SK-N-SH treated with all-trans-retinoic acid at 6 μM for 48 hours (cell line): ENCODE measurements at regions not wholly inside any gene's neighbourhood (a gene's known extent, or its start where the extent isn't known, plus 50 kb on each side); places are given as distances from the start of the nearest gene placed in this dataset.

ENCODE experiments used
- ATAC-seq: fragments of 200-7000 bp; cut with Tn5 transposase; 3 replicates; pipeline ENCODE4 v1.9.1; 2020; ENCODE audit warnings: mild to moderate bottlenecking, moderate library complexity
- ARNTL ChIP-seq: fragments of 450-650 bp; formaldehyde crosslinking; IDR thresholded peaks from 2 replicates; pipeline ENCODE4 v1.5.0; 2020; ENCODE audit warnings: low read depth, mild to moderate bottlenecking, moderate library complexity, borderline replicate concordance
- BACH2 ChIP-seq: fragments of 250-450 bp; sonication (Bioruptor Pico); IDR thresholded peaks from 2 replicates; pipeline ENCODE4 v1.9.0; 2021; ENCODE audit warnings: mild to moderate bottlenecking, borderline replicate concordance
- CSDC2 ChIP-seq: fragments of 250-450 bp; sonication (Bioruptor Pico); IDR thresholded peaks from 2 replicates; pipeline ENCODE4 v1.5.0; 2020; ENCODE audit warnings: mild to moderate bottlenecking, moderate library complexity
- ESRRG ChIP-seq: fragments of 250-450 bp; sonication (Bioruptor Pico); IDR thresholded peaks from 2 replicates; pipeline ENCODE4 v1.6.1; 2021; ENCODE audit warnings: mild to moderate bottlenecking
- GLIS3 ChIP-seq: fragments of 250-450 bp; sonication (Bioruptor Pico); IDR thresholded peaks from 2 replicates; pipeline ENCODE4 v1.5.0; 2020; ENCODE audit warnings: mild to moderate bottlenecking, moderate library complexity
- ISL1 ChIP-seq: fragments of 250-450 bp; sonication (Bioruptor Pico); IDR thresholded peaks from 2 replicates; pipeline ENCODE4 v2.1.2; 2022; ENCODE audit warnings: mild to moderate bottlenecking, moderate library complexity
- PPARA ChIP-seq: fragments of 250-450 bp; sonication (Bioruptor Pico); IDR thresholded peaks from 2 replicates; pipeline ENCODE4 v1.5.0; 2020; ENCODE audit warnings: mild to moderate bottlenecking, borderline replicate concordance
- RARB ChIP-seq: fragments of 250-450 bp; sonication (Bioruptor Pico); IDR thresholded peaks from 2 replicates; pipeline ENCODE4 v1.8.0; 2021; ENCODE audit warnings: mild to moderate bottlenecking, moderate library complexity
- SNAI2 ChIP-seq: fragments of 250-450 bp; sonication (Bioruptor Pico); IDR thresholded peaks from 2 replicates; pipeline ENCODE4 v1.5.0; 2020; ENCODE audit warnings: mild to moderate bottlenecking, moderate library complexity
- TCF4 ChIP-seq: fragments of 250-450 bp; sonication (Bioruptor Pico); IDR thresholded peaks from 2 replicates; pipeline ENCODE4 v1.8.0; 2021; ENCODE audit warnings: mild to moderate bottlenecking, moderate library complexity, borderline replicate concordance
- TOX ChIP-seq: fragments of 250-450 bp; sonication (Bioruptor Pico); IDR thresholded peaks from 2 replicates; pipeline ENCODE4 v1.8.0; 2021; ENCODE audit warnings: mild to moderate bottlenecking, moderate library complexity, borderline replicate concordance
- ZC3H10 ChIP-seq: fragments of 250-450 bp; sonication (Bioruptor Pico); IDR thresholded peaks from 2 replicates; pipeline ENCODE4 v1.5.1; 2021; ENCODE audit warnings: mild to moderate bottlenecking, moderate library complexity
- ZFP3 ChIP-seq: fragments of 250-450 bp; sonication (Bioruptor Pico); IDR thresholded peaks from 2 replicates; pipeline ENCODE4 v1.5.0; 2020; ENCODE audit warnings: mild to moderate bottlenecking, moderate library complexity
- ZFP30 ChIP-seq: fragments of 450-650 bp; formaldehyde crosslinking; IDR thresholded peaks from 2 replicates; pipeline ENCODE4 v1.5.0; 2022; ENCODE audit warnings: mild to moderate bottlenecking, moderate library complexity
- ZNF565 ChIP-seq: fragments of 450-650 bp; formaldehyde crosslinking; conservative IDR thresholded peaks from 2 replicates; pipeline ENCODE4 v1.5.0; 2020; ENCODE audit warnings: low read depth, mild to moderate bottlenecking, moderate library complexity
- ZNF70 ChIP-seq: fragments of 450-650 bp; formaldehyde crosslinking; IDR thresholded peaks from 2 replicates; pipeline ENCODE4 v1.5.0; 2020; ENCODE audit warnings: mild to moderate bottlenecking, moderate library complexity
- TF ChIP-seq, protein P1 (sequence below): fragments of 250-450 bp; sonication (Bioruptor Pico); IDR thresholded peaks from 2 replicates; pipeline ENCODE4 v1.5.1; 2021; ENCODE audit warnings: mild to moderate bottlenecking, moderate library complexity
- TF ChIP-seq, protein P2 (sequence below): fragments of 250-450 bp; sonication (Bioruptor Pico); IDR thresholded peaks from 2 replicates; pipeline ENCODE4 v1.8.0; 2021; ENCODE audit warnings: low read depth, mild to moderate bottlenecking, moderate library complexity, borderline replicate concordance
- TF ChIP-seq, protein P3 (sequence below): fragments of 250-450 bp; sonication (Bioruptor Pico); IDR thresholded peaks from 2 replicates; pipeline ENCODE4 v1.5.1; 2020; ENCODE audit warnings: low read depth, mild to moderate bottlenecking, moderate library complexity
- TF ChIP-seq, protein P4 (sequence below): fragments of 250-450 bp; sonication (Bioruptor Pico); IDR thresholded peaks from 2 replicates; pipeline ENCODE4 v1.5.0; 2020; ENCODE audit warnings: mild to moderate bottlenecking, moderate library complexity

DNA sequence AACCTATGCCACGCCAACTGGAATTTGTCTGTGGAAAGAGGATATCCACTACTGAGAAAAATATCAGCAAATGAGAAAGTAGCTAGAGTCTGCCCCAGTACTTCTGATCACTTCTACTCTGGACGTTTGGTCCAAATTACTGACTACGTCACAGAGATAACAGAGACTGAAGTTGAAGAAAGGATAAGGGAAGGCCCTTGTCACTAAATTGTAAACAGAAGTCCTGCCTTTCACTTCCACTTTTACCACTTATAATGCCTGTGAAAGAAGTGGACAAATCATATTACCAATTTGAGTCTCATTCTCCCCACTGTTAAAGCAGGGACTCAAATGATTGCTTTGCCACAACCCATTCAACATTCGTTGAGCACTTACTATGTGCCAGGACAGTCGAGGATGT, 173.9 kb upstream of the ERBB4 start:
- no peak for TF ChIP-seq ZNF565 (CRISPR knock-in tag)
- no peak for TF ChIP-seq ESRRG (CRISPR knock-in tag)
- TF ChIP-seq, protein P1, sequence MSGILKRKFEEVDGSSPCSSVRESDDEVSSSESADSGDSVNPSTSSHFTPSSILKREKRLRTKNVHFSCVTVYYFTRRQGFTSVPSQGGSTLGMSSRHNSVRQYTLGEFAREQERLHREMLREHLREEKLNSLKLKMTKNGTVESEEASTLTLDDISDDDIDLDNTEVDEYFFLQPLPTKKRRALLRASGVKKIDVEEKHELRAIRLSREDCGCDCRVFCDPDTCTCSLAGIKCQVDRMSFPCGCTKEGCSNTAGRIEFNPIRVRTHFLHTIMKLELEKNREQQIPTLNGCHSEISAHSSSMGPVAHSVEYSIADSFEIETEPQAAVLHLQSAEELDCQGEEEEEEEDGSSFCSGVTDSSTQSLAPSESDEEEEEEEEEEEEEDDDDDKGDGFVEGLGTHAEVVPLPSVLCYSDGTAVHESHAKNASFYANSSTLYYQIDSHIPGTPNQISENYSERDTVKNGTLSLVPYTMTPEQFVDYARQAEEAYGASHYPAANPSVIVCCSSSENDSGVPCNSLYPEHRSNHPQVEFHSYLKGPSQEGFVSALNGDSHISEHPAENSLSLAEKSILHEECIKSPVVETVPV: no peak
- TF ChIP-seq BACH2 (CRISPR knock-in tag): no peak
- TF ChIP-seq ZFP3 (CRISPR knock-in tag): no peak
- TF ChIP-seq GLIS3: no peak
- TF ChIP-seq, protein P2, sequence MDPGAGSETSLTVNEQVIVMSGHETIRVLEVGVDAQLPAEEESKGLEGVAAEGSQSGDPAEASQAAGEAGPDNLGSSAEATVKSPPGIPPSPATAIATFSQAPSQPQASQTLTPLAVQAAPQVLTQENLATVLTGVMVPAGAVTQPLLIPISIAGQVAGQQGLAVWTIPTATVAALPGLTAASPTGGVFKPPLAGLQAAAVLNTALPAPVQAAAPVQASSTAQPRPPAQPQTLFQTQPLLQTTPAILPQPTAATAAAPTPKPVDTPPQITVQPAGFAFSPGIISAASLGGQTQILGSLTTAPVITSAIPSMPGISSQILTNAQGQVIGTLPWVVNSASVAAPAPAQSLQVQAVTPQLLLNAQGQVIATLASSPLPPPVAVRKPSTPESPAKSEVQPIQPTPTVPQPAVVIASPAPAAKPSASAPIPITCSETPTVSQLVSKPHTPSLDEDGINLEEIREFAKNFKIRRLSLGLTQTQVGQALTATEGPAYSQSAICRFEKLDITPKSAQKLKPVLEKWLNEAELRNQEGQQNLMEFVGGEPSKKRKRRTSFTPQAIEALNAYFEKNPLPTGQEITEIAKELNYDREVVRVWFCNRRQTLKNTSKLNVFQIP: no peak
- TF ChIP-seq PPARA (CRISPR knock-in tag): no peak
- no peak for TF ChIP-seq CSDC2
- no peak for TF ChIP-seq ZC3H10
- no peak for TF ChIP-seq ARNTL (CRISPR knock-in tag)
- TF ChIP-seq SNAI2 (CRISPR knock-in tag): no peak
- TF ChIP-seq RARB (CRISPR knock-in tag): no peak
- no peak for TF ChIP-seq TOX (CRISPR knock-in tag)
- no peak for TF ChIP-seq ISL1
- ATAC-seq: no peak; the same call in 2 of the 3 replicates

DNA sequence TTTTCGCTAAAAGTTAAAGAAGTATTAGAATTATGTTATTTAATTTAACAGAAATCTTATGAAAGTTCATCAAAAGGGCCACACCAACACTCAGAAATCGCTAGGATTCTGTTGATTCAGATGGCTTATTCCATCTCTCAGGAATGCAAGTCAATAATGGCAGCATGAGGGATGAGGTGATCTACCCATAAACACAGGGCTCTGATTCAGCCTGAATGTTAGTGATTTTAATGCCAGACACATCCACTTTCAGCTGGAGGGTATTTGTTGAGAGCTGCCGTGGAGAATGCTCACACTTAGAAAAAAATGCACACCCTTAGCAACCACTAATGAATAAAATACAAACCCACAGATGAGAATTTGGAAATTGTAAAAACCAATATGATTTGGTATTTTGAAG, 173.3 kb upstream of the ERBB4 start:
- no peak for TF ChIP-seq ISL1
- TF ChIP-seq, protein P3, sequence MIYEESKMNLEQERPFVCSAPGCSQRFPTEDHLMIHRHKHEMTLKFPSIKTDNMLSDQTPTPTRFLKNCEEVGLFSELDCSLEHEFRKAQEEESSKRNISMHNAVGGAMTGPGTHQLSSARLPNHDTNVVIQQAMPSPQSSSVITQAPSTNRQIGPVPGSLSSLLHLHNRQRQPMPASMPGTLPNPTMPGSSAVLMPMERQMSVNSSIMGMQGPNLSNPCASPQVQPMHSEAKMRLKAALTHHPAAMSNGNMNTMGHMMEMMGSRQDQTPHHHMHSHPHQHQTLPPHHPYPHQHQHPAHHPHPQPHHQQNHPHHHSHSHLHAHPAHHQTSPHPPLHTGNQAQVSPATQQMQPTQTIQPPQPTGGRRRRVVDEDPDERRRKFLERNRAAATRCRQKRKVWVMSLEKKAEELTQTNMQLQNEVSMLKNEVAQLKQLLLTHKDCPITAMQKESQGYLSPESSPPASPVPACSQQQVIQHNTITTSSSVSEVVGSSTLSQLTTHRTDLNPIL: no peak
- TF ChIP-seq ZNF565 (CRISPR knock-in tag): no peak
- TF ChIP-seq RARB (CRISPR knock-in tag): no peak
- no peak for TF ChIP-seq ZC3H10
- TF ChIP-seq ZFP3 (CRISPR knock-in tag): no peak
- peak; percentile 74 for ATAC-seq

DNA sequence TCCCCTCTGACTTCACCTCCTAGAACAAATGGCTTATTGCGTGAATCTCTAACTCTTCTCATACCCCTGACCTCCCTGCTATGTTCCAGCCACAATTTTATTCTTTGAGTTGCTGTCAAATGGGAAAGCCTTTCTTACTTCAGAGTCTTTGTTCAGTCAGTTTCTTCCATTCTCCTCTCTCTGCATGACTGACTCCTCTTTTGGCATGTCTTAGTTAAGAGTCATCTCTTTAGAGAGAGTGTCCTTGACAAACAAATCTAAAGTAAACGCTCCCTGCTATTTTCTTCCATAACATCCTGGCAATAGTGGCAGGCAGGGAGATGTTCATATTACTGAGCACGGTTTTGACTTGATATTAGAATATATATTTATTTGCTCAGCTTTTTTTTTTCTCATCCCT, 170.7 kb upstream of the ERBB4 start:
- TF ChIP-seq ESRRG (CRISPR knock-in tag): no peak
- TF ChIP-seq GLIS3: no peak
- TF ChIP-seq ISL1: no peak
- TF ChIP-seq ZNF70 (CRISPR knock-in tag): no peak
- TF ChIP-seq RARB (CRISPR knock-in tag): no peak
- TF ChIP-seq, protein P2: no peak
- TF ChIP-seq, protein P3: no peak
- no peak for TF ChIP-seq ZFP30 (CRISPR knock-in tag)
- TF ChIP-seq TOX (CRISPR knock-in tag): no peak
- TF ChIP-seq, all 23 proteins: peak for 0
- ATAC-seq: no peak

DNA sequence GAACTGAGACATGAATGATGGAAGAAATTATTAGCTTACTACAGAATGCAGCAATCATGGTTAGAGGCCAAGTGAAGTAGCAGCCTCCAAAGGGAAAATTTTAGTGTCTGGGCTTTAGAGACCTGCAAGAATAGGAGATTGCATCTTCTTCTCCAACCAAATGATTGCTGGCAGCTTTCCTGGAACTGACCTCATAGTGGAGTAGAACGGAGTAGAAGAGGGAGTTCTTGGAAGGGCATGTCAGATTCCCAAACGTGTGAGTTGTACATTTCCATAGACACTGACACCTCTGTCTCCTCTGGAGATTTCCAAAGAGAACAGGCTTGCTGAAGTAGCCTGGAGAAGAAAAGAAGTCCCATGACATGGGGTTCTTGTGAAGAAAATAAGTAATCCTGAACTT, 169.8 kb upstream of the ERBB4 start:
- ATAC-seq: no peak
- TF ChIP-seq PPARA (CRISPR knock-in tag): no peak
- TF ChIP-seq, protein P4, sequence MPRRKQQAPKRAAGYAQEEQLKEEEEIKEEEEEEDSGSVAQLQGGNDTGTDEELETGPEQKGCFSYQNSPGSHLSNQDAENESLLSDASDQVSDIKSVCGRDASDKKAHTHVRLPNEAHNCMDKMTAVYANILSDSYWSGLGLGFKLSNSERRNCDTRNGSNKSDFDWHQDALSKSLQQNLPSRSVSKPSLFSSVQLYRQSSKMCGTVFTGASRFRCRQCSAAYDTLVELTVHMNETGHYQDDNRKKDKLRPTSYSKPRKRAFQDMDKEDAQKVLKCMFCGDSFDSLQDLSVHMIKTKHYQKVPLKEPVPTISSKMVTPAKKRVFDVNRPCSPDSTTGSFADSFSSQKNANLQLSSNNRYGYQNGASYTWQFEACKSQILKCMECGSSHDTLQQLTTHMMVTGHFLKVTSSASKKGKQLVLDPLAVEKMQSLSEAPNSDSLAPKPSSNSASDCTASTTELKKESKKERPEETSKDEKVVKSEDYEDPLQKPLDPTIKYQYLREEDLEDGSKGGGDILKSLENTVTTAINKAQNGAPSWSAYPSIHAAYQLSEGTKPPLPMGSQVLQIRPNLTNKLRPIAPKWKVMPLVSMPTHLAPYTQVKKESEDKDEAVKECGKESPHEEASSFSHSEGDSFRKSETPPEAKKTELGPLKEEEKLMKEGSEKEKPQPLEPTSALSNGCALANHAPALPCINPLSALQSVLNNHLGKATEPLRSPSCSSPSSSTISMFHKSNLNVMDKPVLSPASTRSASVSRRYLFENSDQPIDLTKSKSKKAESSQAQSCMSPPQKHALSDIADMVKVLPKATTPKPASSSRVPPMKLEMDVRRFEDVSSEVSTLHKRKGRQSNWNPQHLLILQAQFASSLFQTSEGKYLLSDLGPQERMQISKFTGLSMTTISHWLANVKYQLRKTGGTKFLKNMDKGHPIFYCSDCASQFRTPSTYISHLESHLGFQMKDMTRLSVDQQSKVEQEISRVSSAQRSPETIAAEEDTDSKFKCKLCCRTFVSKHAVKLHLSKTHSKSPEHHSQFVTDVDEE: no peak
- TF ChIP-seq RARB (CRISPR knock-in tag): no peak
- no peak for TF ChIP-seq TCF4
- no peak for TF ChIP-seq BACH2 (CRISPR knock-in tag)
- TF ChIP-seq, protein P2: no peak
- TF ChIP-seq, protein P1: no peak
